Chondrocyte (in vitro differentiated cells): ENCODE measurements at regions not wholly inside any gene's neighbourhood (a gene's known extent, or its start where the extent isn't known, plus 50 kb on each side); places are given as distances from the start of the nearest gene placed in this dataset.

ENCODE experiments used
- DNase-seq: peaks from one replicate; pipeline ENCODE4 v3.0.0; 2021; ENCODE audit warnings: mixed read lengths, low spot score
- H3K27ac Mint-ChIP-seq: one replicate; pipeline ENCODE4 v1.8.0; 2021; ENCODE audit warnings: mild to moderate bottlenecking, moderate library complexity, mixed read lengths; ENCODE audit not compliant: unreplicated experiment
- H3K27me3 Mint-ChIP-seq: 2 replicates; pipeline ENCODE4 v1.8.0; 2021; ENCODE audit warnings: low read depth, mixed read lengths
- H3K36me3 Mint-ChIP-seq: 2 replicates; pipeline ENCODE4 v1.8.0; 2021; ENCODE audit warnings: low read depth, mixed read lengths
- H3K4me1 Mint-ChIP-seq: 2 replicates; pipeline ENCODE4 v1.8.0; 2021; ENCODE audit warnings: low read depth, mild to moderate bottlenecking, mixed read lengths
- H3K4me3 Mint-ChIP-seq: one replicate; pipeline ENCODE4 v1.8.0; 2021; ENCODE audit warnings: mild to moderate bottlenecking, moderate library complexity, mixed read lengths; ENCODE audit not compliant: unreplicated experiment
- H3K9me3 Mint-ChIP-seq: 2 replicates; pipeline ENCODE4 v1.8.0; 2021; ENCODE audit warnings: low read depth, mixed read lengths
- CTCF ChIP-seq: fragments of 200-600 bp; sonication (generic); IDR thresholded peaks from 2 replicates; pipeline ENCODE4 v1.5.0; 2021; ENCODE audit warnings: antibody characterized with exemption, mild to moderate bottlenecking, moderate library complexity

- H3K9me3 Mint-ChIP-seq = peaks cover 24% of the 10 kb centered on the region
- no peak overlapping the region for H3K27ac Mint-ChIP-seq
- no peak overlapping the region for H3K4me3 Mint-ChIP-seq
- H3K36me3 Mint-ChIP-seq = peaks cover 1% of the 10 kb centered on the region
- DNase-seq = no peak
- H3K27me3 Mint-ChIP-seq = peaks cover 6% of the 10 kb centered on the region
- no peaks in the 10 kb centered on the region for H3K4me1 Mint-ChIP-seq
- no peak for TF ChIP-seq CTCF
Measured at GRCh38 chr1:5651964-5652821, 340.0 kb downstream of the NPHP4 start.

- Mint-ChIP-seq H3K27me3 (peaks cover 6% of the 10 kb centered on the region), H3K9me3 (peaks cover 27% of the 10 kb centered on the region), H3K4me1 (no peaks in the 10 kb centered on the region), H3K27ac (no peak overlapping the region), H3K36me3 (peaks cover 1% of the 10 kb centered on the region), H3K4me3 (no peak overlapping the region)
- DNase-seq = no peak
- TF ChIP-seq CTCF = no peak
Measured at GRCh38 chr1:5651473-5651872, 340.8 kb downstream of the NPHP4 start.

GRCh38 chr1:5651027-5651410 lies 341.2 kb downstream of the NPHP4 start:
- no peak for DNase-seq
- no peak for TF ChIP-seq CTCF
- peaks cover 28% of the 10 kb centered on the region for H3K9me3 Mint-ChIP-seq
- H3K36me3 Mint-ChIP-seq = peaks cover 1% of the 10 kb centered on the region
- no peak overlapping the region for H3K27ac Mint-ChIP-seq
- no peak overlapping the region for H3K4me3 Mint-ChIP-seq
- no peaks in the 10 kb centered on the region for H3K4me1 Mint-ChIP-seq
- H3K27me3 Mint-ChIP-seq = peaks cover 6% of the 10 kb centered on the region

GRCh38 chr1:5650283-5651026 lies 341.8 kb downstream of the NPHP4 start:
- no peak overlapping the region for H3K27ac Mint-ChIP-seq
- H3K27me3 Mint-ChIP-seq = peaks cover 6% of the 10 kb centered on the region
- TF ChIP-seq CTCF = no peak
- H3K4me3 Mint-ChIP-seq = no peak overlapping the region
- DNase-seq = no peak
- H3K9me3 Mint-ChIP-seq = peaks cover 26% of the 10 kb centered on the region
- H3K36me3 Mint-ChIP-seq = peaks cover 1% of the 10 kb centered on the region
- no peaks in the 10 kb centered on the region for H3K4me1 Mint-ChIP-seq

- no peak overlapping the region for H3K4me3 Mint-ChIP-seq
- H3K27ac Mint-ChIP-seq = no peak overlapping the region
- H3K27me3 Mint-ChIP-seq = peaks cover 6% of the 10 kb centered on the region
- peaks cover 25% of the 10 kb centered on the region for H3K9me3 Mint-ChIP-seq
- TF ChIP-seq CTCF = no peak
- no peak for DNase-seq
- H3K36me3 Mint-ChIP-seq = peaks cover 1% of the 10 kb centered on the region
- H3K4me1 Mint-ChIP-seq = no peaks in the 10 kb centered on the region
Measured at GRCh38 chr1:5649795-5650194, 342.4 kb downstream of the NPHP4 start.
